ENCODE measurements at regions not wholly inside any gene's neighbourhood (a gene's known extent, or its start where the extent isn't known, plus 50 kb on each side); places are given as distances from the start of the nearest gene placed in this dataset.
"Not testable (repeated sequence)": the region's sequence is repeated elsewhere in the genome, so short reads cannot be mapped to it uniquely, and the experiment has no call there.

GRCh38 chr4:114252499-114252898 lies 273.1 kb upstream of the ARSJ start:
- no peak for DNase-seq

- DNase-seq = no peak
Measured at GRCh38 chr4:114257501-114257900, 278.1 kb upstream of the ARSJ start.

GRCh38 chr4:114262421-114262820 lies 283.0 kb upstream of the ARSJ start:
- not testable (repeated sequence) for DNase-seq

GRCh38 chr4:114263233-114263632 lies 283.8 kb upstream of the ARSJ start:
- no peak for DNase-seq

GRCh38 chr4:114264452-114264851 lies 285.0 kb upstream of the ARSJ start:
- no peak for DNase-seq

GRCh38 chr4:114264877-114265291 lies 285.4 kb upstream of the ARSJ start:
- DNase-seq = no peak

DNA sequence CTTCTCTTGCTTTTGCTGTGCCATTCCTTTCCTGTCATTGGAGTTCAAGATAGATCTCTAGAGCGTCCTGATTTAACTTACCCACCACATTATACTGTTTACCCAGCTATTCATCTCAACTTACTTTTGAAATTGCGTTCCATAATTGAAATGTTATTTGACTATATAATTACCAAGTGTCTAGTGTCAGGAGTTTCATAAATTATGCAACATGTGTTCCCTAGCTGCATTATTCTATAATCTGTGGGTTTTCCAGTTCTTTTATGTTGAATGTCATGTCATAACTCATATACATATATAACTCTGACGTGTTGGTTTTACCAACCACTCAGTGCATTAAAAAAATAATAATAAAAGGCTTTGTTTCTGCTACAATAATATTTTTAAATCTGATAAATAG lies 285.9 kb upstream of the ARSJ start:
- no peak for DNase-seq

- no peak for DNase-seq
Measured at GRCh38 chr4:114267976-114268375, 288.5 kb upstream of the ARSJ start.

GRCh38 chr4:114271031-114271430 lies 291.6 kb upstream of the ARSJ start:
- DNase-seq = no peak

DNA sequence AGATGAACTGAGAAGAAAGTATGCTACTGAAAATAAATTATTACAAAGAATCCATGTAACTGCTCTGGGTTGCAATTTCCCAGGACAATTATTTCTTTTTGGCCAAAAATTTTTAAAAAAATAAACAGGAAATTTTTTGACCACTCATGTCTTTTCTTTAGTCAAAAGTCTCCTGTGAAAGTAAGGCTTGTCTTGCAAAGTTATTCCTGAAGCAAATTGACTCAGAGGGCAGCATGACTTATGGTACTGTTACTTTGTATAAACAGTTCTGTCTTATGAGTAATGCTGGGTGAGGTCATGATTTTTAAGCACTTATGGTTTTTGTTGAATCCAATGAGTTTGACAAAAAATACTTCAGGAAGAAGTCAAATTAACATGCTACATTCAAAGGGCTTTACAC lies 292.8 kb upstream of the ARSJ start:
- DNase-seq = no peak

DNA sequence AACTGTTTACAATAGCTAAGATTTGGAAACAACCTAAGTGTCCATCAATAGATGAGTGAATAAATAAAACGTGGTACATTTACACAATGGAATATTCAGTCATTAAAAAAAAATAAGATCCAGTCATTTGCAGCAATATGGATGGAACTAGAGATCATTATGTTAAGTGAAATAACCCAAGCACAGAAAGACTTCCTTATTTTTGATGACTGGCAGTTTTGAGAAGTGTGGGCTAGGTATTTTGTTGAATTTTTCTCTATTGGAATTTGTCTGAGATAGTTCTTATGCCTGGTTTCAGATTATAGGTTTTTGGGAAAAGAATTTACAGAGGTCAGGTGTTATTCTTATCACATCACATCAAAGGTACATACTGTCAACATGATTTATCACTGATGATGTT lies 293.8 kb upstream of the ARSJ start:
- DNase-seq = no peak

DNA sequence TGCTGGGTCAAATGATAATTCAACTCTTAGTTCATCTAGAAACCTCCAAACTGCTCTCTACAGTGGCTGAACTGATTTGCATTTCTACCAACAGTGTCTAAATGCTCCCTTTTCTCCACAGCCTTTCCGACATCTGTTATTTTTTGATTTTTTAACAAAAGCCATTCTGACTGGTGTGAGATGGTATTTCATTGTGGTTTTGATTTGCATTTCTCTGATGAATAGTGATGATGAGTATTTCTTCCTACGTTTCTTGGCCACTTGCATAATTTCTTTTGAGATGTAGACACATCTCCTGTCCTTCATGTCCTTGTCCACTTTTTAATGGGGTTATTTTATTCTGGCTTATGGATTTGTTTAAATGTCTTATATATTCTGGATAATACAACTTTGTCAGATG lies 298.2 kb upstream of the ARSJ start:
- no peak for DNase-seq

- no peak for DNase-seq
Measured at GRCh38 chr4:114279066-114279465, 299.6 kb upstream of the ARSJ start.

- DNase-seq = no peak
Measured at GRCh38 chr4:114279711-114280110, 300.3 kb upstream of the ARSJ start.

DNA sequence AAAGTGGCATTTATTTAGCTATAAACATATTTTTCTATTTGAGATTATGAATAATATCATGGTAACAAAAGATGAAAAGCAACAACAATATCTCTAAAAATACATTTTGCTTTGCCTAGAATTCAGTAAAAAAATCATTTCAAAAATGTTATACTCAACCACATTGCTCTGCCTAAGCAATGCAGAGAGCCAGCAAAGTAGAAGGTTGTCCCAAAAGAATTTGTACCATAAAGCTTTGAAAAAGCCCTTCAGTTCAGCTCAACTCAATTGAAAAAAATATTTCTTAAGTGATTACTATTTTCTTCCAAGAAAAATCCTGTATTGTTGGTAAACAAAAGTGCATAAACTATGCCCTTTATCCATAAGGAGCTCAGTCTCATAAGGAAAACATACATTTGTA lies 301.2 kb upstream of the ARSJ start:
- no peak for DNase-seq

DNA sequence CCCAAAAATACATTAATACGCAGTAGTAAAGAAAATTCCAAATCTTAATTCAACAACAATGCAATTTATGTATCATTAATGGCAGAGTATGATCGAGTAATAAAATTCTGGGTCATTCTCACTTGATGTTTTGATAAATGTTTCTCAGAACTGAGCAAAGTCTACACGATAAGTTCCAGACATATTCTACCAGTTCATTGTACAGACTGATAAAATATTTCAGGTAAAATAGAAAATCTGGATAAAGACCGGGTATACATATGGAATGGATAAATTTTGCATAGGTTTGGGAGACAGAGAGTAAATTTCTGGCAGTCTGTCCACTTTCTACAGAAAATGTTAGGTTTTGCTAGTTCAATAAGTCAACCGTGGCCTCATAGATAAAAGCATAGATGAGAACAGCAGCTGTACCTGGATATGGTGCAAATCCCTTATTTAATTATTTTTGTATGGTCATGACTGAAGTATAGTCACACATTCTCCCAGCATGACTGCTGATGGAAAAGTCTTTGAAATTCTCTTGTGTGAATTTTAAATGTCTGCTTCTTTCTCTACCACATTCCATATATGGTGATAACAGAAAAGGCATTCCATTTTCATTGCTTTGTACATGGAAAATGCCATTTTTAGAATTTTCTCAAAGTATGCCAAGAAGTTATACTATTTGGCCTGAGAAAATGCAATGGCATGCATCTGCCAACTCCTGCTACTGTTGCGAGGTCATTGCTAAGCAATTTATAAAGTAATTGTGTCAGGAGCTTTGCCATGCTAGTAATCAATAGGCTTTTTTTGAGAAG lies 301.9 kb upstream of the ARSJ start:
- DNase-seq = no peak

- DNase-seq = no peak
Measured at GRCh38 chr4:114282937-114283336, 303.5 kb upstream of the ARSJ start.

DNA sequence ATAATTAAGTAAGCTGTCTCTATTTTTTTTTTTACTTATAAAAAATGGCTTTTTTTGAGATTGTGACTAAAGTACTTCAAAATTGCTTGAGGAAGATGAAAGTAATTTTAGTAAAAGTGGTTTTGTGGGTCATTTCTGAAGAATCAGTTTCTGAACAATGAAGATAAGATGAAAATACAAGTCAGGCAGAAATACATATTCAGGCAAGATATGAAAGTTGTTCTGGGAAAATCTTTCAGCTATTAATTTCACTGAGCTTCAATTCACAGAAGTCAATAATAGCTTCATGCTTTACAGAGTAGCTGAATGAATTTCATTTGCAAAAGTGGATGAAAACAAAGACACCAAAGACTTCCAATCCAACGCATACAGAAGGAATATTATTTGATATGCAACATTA lies 305.2 kb upstream of the ARSJ start:
- DNase-seq = no peak

- DNase-seq = no peak
Measured at GRCh38 chr4:114286262-114286810, 306.9 kb upstream of the ARSJ start.

DNA sequence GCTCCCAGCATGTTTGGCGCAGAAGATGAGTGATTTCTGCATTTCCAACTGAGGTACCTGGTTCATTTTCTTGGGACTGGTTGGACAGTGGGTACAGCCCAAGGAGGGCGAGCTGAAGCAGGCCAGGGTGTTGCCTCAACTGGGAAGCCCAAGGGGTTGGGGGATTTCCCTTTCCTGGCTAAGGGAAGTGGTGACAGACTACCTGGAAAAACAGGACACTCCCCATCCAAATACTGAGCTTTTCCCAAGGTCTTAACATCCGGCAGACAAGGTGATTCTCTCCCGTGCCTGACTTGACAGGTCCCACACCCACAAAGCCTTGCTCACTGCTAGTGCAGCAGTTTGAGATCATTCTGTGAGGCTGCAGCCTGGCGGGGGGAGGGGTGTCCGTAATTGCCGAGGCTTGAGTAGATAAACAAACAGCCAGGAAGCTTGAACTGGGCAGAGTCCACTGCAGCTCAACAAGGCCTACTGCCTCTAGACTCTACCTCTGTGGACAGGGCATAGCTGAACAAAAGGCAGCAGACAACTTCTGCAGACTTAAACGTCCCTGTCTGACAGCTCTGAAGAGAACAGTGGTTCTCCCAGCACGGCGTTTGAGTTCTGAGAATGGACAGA lies 307.7 kb upstream of the ARSJ start:
- peak; percentile 11 for DNase-seq

DNA sequence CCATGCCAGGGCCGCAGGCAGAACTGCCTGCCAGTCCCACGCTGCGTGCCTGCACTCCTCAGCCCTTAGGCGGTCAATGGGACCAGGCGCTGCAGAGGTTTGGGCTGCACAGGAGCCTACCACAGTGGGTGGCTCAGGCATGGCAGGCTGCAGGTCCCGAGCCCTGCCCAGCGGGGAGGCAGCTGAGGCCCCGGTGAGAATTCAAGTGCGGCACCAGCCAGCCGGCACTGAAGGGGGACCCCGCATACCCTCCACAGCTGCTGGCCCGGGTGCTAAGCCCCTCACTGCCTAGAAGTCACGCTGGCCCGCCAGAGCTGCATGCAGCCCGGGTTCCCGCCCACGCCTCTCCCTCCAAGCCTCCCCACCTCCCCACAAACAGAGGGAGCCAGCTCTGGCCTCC lies 302.5 kb upstream of the UGT8 start:
- DNase-seq = no peak

DNA sequence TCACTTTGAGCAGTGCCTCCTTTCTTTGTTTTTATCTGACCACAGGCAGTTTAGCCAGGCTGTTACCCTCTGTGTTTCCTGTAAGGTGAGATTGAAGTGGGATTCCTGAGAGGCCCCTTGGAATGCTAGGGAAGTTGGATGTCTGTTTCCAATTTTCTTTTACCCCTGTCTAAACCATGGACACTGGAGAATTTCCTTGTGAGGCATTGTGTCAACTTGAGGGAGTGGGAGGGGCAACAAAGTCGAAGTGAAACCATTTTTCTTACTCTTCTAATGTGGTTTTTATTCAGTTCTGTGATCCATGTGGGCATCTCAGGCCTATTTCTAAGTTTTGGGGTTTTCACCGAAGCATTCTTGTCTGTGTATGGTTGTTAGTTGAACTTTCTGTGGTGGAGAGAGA lies 296.1 kb upstream of the UGT8 start:
- no peak for DNase-seq

GRCh38 chr4:114304046-114304445 lies 294.6 kb upstream of the UGT8 start:
- no peak for DNase-seq

GRCh38 chr4:114304567-114304966 lies 294.0 kb upstream of the UGT8 start:
- DNase-seq = no peak

DNA sequence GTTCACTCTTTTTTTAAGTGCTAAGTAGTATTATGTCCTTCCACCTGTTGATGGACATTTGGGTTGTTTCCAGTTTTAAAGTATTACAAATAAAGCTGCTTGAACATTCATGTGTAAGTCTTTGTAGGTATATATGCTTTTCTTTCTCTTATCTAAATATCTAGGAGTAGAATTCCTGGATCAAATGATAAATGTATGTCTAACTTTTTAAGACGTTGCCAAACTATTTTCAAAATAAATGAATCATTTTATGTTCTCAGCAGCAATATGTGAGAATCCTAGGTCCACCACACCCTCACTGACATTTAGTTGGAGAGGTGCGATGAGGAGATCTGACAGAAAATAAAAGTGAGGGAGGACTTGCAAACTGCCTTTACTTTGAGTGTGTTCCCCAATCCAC lies 291.7 kb upstream of the UGT8 start:
- DNase-seq = no peak
